T-helper 1 cell (primary cell): ENCODE measurements at regions not wholly inside any gene's neighbourhood (a gene's known extent, or its start where the extent isn't known, plus 50 kb on each side); places are given as distances from the start of the nearest gene placed in this dataset.

Experiments
- DNase-seq, 5 donors: peaks; one replicate each; pipeline ENCODE4 v3.0.0-alpha.2; 2012 to 2020

- DNase-seq, result peak in 1 of 5 donors; percentile 23
Observed at GRCh38 chr22:23376256-23376655, 195.9 kb downstream of the BCR start.

GRCh38 chr22:23375031-23375827, 194.9 kb downstream of the BCR start:
- DNase-seq, result no peak

GRCh38 chr22:23373601-23374000, 193.3 kb downstream of the BCR start:
- DNase-seq, result no peak

GRCh38 chr22:23370251-23370650, 189.9 kb downstream of the BCR start:
- DNase-seq, result no peak

GRCh38 chr22:23369054-23369685, 188.9 kb downstream of the BCR start:
- no peak for DNase-seq
